Smooth muscle cell (in vitro differentiated cells): ENCODE measurements at regions not wholly inside any gene's neighbourhood (a gene's known extent, or its start where the extent isn't known, plus 50 kb on each side); places are given as distances from the start of the nearest gene placed in this dataset.
A peak's percentile ranks its signal among the peaks of the same experiment; 100 is the strongest.

Experiments
- DNase-seq: peaks from one replicate; lab custom pipeline; 2025; ENCODE audit not compliant: unreplicated experiment; lab: John Stamatoyannopoulos, UW
- H2AFZ ChIP-seq: fragments of 200-600 bp; sonication (generic); 2 replicates; pipeline ENCODE4 v1.6.0; 2016; ENCODE audit warnings: antibody characterized with exemption, low read depth, mild to moderate bottlenecking
- H3F3A ChIP-seq: fragments of 200-600 bp; sonication (generic); 2 replicates; pipeline ENCODE4 v1.6.0; 2017; ENCODE audit warnings: antibody characterized with exemption, low read depth
- H3K27ac ChIP-seq: fragments of 200-600 bp; sonication (generic); 2 replicates; pipeline ENCODE4 v1.5.1; 2016; ENCODE audit warnings: low read depth, mild to moderate bottlenecking
- H3K27me3 ChIP-seq: fragments of 200-600 bp; sonication (generic); 2 replicates; pipeline ENCODE4 v1.6.1; 2016; ENCODE audit warnings: low read depth, mild to moderate bottlenecking
- H3K36me3 ChIP-seq: fragments of 200-600 bp; sonication (generic); 2 replicates; pipeline ENCODE4 v1.5.1; 2016; ENCODE audit warnings: low read depth
- H3K4me1 ChIP-seq: fragments of 200-600 bp; sonication (generic); 2 replicates; pipeline ENCODE4 v1.5.1; 2016; ENCODE audit warnings: low read depth
- H3K4me2 ChIP-seq: fragments of 200-600 bp; sonication (generic); 2 replicates; pipeline ENCODE4 v1.6.0; 2016; ENCODE audit warnings: mild to moderate bottlenecking
- H3K4me3 ChIP-seq: fragments of 200-600 bp; sonication (generic); 2 replicates; pipeline ENCODE4 v1.5.1; 2016; ENCODE audit warnings: mild to moderate bottlenecking
- H3K79me2 ChIP-seq: fragments of 200-600 bp; sonication (generic); 2 replicates; pipeline ENCODE4 v1.6.0; 2016; ENCODE audit warnings: low read depth, mild to moderate bottlenecking
- H3K9ac ChIP-seq: fragments of 200-600 bp; sonication (generic); 2 replicates; pipeline ENCODE4 v1.6.0; 2016; ENCODE audit warnings: low read depth
- H3K9me3 ChIP-seq: fragments of 200-600 bp; sonication (generic); replicated peaks from 2 replicates; pipeline ENCODE4 v1.5.1; 2016; ENCODE audit warnings: low read depth
- H4K20me1 ChIP-seq: fragments of 200-600 bp; sonication (generic); 2 replicates; pipeline ENCODE4 v1.6.0; 2016; ENCODE audit warnings: low read depth
- CTCF ChIP-seq: fragments of 200-600 bp; sonication (generic); IDR thresholded peaks from 2 replicates; pipeline ENCODE4 v1.5.1; 2017; ENCODE audit warnings: borderline replicate concordance, mild to moderate bottlenecking, antibody characterized with exemption; ENCODE audit not compliant: insufficient read depth, poor library complexity, severe bottlenecking
- WGBS: methylation state at CpG from one replicate; pipeline ENCODE4 v1.1.7; 2016; ENCODE audit warnings: low lambda C conversion rate; 5-methylcytosine and 5-hydroxymethylcytosine counted together

- Histone ChIP-seq H3K4me1 (peaks cover 9% of the 10 kb centered on the region), H3K79me2 (no peaks in the 10 kb centered on the region), H3K27ac (peak overlapping the region; percentile 82), H3K4me3 (peak overlapping the region; percentile 65), H2AFZ (peak overlapping the region; percentile 80), H3K4me2 (peak overlapping the region; percentile 84), H3K36me3 (no peaks in the 10 kb centered on the region), H3F3A (peaks cover 25% of the 10 kb centered on the region), H3K9me3 (no peaks in the 10 kb centered on the region), H3K27me3 (no peaks in the 10 kb centered on the region), H3K9ac (peak overlapping the region; percentile 68), H4K20me1 (no peaks in the 10 kb centered on the region)
- no peak for TF ChIP-seq CTCF
- no peak for DNase-seq
- WGBS: 13% methylated on average over 40 of the region's 41 CpGs
Measured at GRCh38 chrX:40174001-40174853, 76.5 kb upstream of the BCOR start.

- Histone ChIP-seq H3K27me3 (no peaks in the 10 kb centered on the region), H3K4me3 (no peak overlapping the region), H3K9ac (no peak overlapping the region), H4K20me1 (no peaks in the 10 kb centered on the region), H3K4me2 (peak overlapping the region; percentile 84), H3K9me3 (no peaks in the 10 kb centered on the region), H3K36me3 (no peaks in the 10 kb centered on the region), H3K27ac (peak overlapping the region; percentile 82), H3K4me1 (peaks cover 18% of the 10 kb centered on the region), H2AFZ (no peak overlapping the region), H3F3A (peaks cover 24% of the 10 kb centered on the region), H3K79me2 (no peaks in the 10 kb centered on the region)
- TF ChIP-seq CTCF: no peak
- no peak for DNase-seq
- 63% methylated on average over 17 of the region's 17 CpGs for WGBS
Measured at GRCh38 chrX:40173143-40174000, 75.6 kb upstream of the BCOR start.

DNA sequence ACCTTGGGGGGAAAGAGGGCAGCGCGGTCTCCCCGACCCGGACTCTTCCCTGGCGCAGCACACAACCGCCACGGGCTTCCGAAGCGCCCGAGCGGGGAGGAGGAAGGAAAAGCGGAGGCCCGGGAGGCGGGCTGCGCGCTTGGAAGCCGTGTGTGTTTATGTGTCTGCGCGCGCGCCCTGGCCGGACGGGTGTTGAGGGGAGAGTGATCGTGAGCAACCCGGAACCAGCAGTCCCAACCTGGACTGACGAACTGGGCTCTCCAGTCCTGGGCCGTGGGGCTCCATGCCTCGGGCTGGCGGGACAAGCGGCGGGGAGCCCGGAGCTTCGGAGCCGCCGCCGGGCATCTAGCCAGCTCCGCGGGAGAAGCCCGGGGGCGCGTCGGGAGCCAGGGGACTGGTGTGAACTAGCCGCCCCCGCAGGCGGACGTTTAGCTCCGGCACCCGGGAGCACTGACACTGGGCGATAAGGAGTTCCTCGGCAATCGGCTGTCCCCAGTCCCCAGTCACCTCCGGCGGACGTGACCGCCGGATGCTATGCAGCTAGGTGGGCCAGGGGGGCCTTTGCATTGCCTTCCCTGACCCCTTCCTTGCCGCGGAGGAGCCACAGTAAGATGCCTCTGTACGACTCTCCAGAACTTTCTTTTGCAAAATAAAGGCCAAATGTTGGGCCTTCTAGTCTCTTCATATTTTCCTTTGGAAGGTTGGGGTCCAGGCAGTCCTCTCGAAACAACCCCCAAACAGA, 74.8 kb upstream of the BCOR start:
- peak overlapping the region; percentile 78 for H3K27ac ChIP-seq

More for the DNA sequence above, 74.8 kb upstream of the BCOR start:
- peak overlapping the region; percentile 85 for H3K4me2 ChIP-seq
- H3K27me3 ChIP-seq: no peaks in the 10 kb centered on the region
- no peak for TF ChIP-seq CTCF
- peak overlapping the region; percentile 46 for H3K4me3 ChIP-seq
- 7% methylated on average over 60 of the region's 60 CpGs for WGBS
- H2AFZ ChIP-seq: peak overlapping the region; percentile 13
- peak; percentile 63 for DNase-seq
- H3F3A ChIP-seq: peaks cover 18% of the 10 kb centered on the region
- H3K9ac ChIP-seq: peak overlapping the region; percentile 46
- no peaks in the 10 kb centered on the region for H4K20me1 ChIP-seq
- H3K9me3 ChIP-seq: no peaks in the 10 kb centered on the region
- H3K79me2 ChIP-seq: no peaks in the 10 kb centered on the region
- no peaks in the 10 kb centered on the region for H3K36me3 ChIP-seq
- H3K4me1 ChIP-seq: peaks cover 26% of the 10 kb centered on the region
